Right cardiac atrium (tissue), 5 donors: ENCODE measurements at regions not wholly inside any gene's neighbourhood (a gene's known extent, or its start where the extent isn't known, plus 50 kb on each side); places are given as distances from the start of the nearest gene placed in this dataset.
"Not testable (repeated sequence)": the region's sequence is repeated elsewhere in the genome, so short reads cannot be mapped to it uniquely, and the experiment has no call there.

ENCODE experiments used
- ATAC-seq, 2 donors: fragments of 200-7000 bp; cut with Tn5 transposase; one replicate each; pipeline versions ENCODE4 v1.8.0 to v1.9.1; 2020; ENCODE audit warnings: moderate library complexity in 2 of 2, mild to moderate bottlenecking in 1 of 2
- DNase-seq, 3 donors: peaks; one replicate each; pipeline ENCODE4 v3.0.0-alpha.2; 2020
- H3K27ac ChIP-seq: one replicate; pipeline ENCODE4 v1.5.1; 2013; ENCODE audit warnings: mild to moderate bottlenecking, low read length, control low read depth, moderate library complexity
- H3K27me3 ChIP-seq: one replicate; pipeline ENCODE4 v1.6.1; 2013; ENCODE audit not compliant: control insufficient read depth, insufficient read depth
- H3K4me1 ChIP-seq: one replicate; pipeline ENCODE4 v1.6.1; 2013; ENCODE audit warnings: low read length; ENCODE audit not compliant: control insufficient read depth, insufficient read depth
- H3K4me3 ChIP-seq: one replicate; pipeline ENCODE4 v1.5.1; 2013; ENCODE audit warnings: low read length, control low read depth
- H3K9me3 ChIP-seq: one replicate; pipeline ENCODE4 v1.6.1; 2013; ENCODE audit warnings: low read length; ENCODE audit not compliant: control insufficient read depth
- WGBS: extraction: QIAGEN DNeasy Blood & Tissue Kit; methylation state at CpG from one replicate; pipeline ENCODE4 v1.1.7; 2013; 5-methylcytosine and 5-hydroxymethylcytosine counted together
- intact Hi-C, 4 donors: fragments of 100-400 bp; cut with DNase I; formaldehyde crosslinking; loops; one replicate each; pipeline versions ENCODE4 v1.11.0 to v1.14.0; 2022 to 2023
- donor health status: healthy with polysubstance abuse.
- donor health status: DM: no; HTN: yes; CAD: no.
- donor health status: DM: no; HTN: no; CAD: no.
- donor health status: DM: no; HTN: yes; CAD: no; lungs with severe emphysema.
- donor health status: DM: yes; HTN: yes; CAD: no.

- no peak for ATAC-seq
- H3K9me3 ChIP-seq, result no peaks in the 10 kb centered on the region
- intact Hi-C loops, result no loop called here
- WGBS, result 85% methylated on average over 2 of the region's 2 CpGs
- no peak overlapping the region for H3K27ac ChIP-seq
- H3K27me3 ChIP-seq, result no peaks in the 10 kb centered on the region
- no peak overlapping the region for H3K4me3 ChIP-seq
- no peak for DNase-seq
- H3K4me1 ChIP-seq, result no peaks in the 10 kb centered on the region
Measured at GRCh38 chr5:109990723-109991359, 301.1 kb downstream of the MAN2A1 start.

GRCh38 chr5:109992264-109992915, 302.7 kb downstream of the MAN2A1 start:
- H3K9me3 ChIP-seq, result no peaks in the 10 kb centered on the region
- H3K27me3 ChIP-seq, result no peaks in the 10 kb centered on the region
- no peaks in the 10 kb centered on the region for H3K4me1 ChIP-seq
- H3K27ac ChIP-seq, result no peak overlapping the region
- WGBS, result 83% methylated on average over 9 of the region's 9 CpGs
- intact Hi-C loops, result no loop called here
- ATAC-seq (no peak), DNase-seq (no peak)
- H3K4me3 ChIP-seq, result no peak overlapping the region

- Histone ChIP-seq H3K27me3 (no peaks in the 10 kb centered on the region), H3K27ac (no peak overlapping the region), H3K4me3 (no peak overlapping the region), H3K9me3 (no peaks in the 10 kb centered on the region), H3K4me1 (no peaks in the 10 kb centered on the region)
- ATAC-seq (no peak), DNase-seq (no peak)
- WGBS, result 74% methylated on average over 2 of the region's 2 CpGs
- intact Hi-C loops, result no loop called here
Measured at GRCh38 chr5:109994135-109994534, 304.4 kb downstream of the MAN2A1 start.

- Histone ChIP-seq H3K27ac (no peak overlapping the region), H3K9me3 (no peaks in the 10 kb centered on the region), H3K4me3 (no peak overlapping the region), H3K27me3 (no peaks in the 10 kb centered on the region), H3K4me1 (no peaks in the 10 kb centered on the region)
- ATAC-seq (no peak), DNase-seq (no peak)
- WGBS, result 46% methylated on average over 2 of the region's 2 CpGs
- intact Hi-C loops, result no loop called here
Measured at GRCh38 chr5:109996246-109996645, 306.5 kb downstream of the MAN2A1 start.

GRCh38 chr5:109997161-109997560, 307.4 kb downstream of the MAN2A1 start:
- intact Hi-C loops, result no loop called here
- no peaks in the 10 kb centered on the region for H3K27me3 ChIP-seq
- no peaks in the 10 kb centered on the region for H3K4me1 ChIP-seq
- no peak overlapping the region for H3K27ac ChIP-seq
- no peaks in the 10 kb centered on the region for H3K9me3 ChIP-seq
- 64% methylated on average over 3 of the region's 3 CpGs for WGBS
- H3K4me3 ChIP-seq, result no peak overlapping the region
- DNase-seq (no peak), ATAC-seq (no peak)

- Histone ChIP-seq H3K4me1 (no peaks in the 10 kb centered on the region), H3K27ac (no peak overlapping the region), H3K27me3 (no peaks in the 10 kb centered on the region), H3K4me3 (no peak overlapping the region), H3K9me3 (no peaks in the 10 kb centered on the region)
- no peak for ATAC-seq
- no peak for DNase-seq
- intact Hi-C loops, result no loop called here
Measured at GRCh38 chr5:109998208-109998607, 308.5 kb downstream of the MAN2A1 start.

- Histone ChIP-seq H3K4me1 (no peaks in the 10 kb centered on the region), H3K27me3 (no peaks in the 10 kb centered on the region), H3K4me3 (no peak overlapping the region), H3K9me3 (no peaks in the 10 kb centered on the region), H3K27ac (no peak overlapping the region)
- WGBS, result 22% methylated on average over 2 of the region's 2 CpGs
- DNase-seq (no peak), ATAC-seq (no peak)
- intact Hi-C loops, result no loop called here
Measured at GRCh38 chr5:109998726-109999125, 309.0 kb downstream of the MAN2A1 start.

- no peak for ATAC-seq
Measured at GRCh38 chr5:110001648-110002047, 311.9 kb downstream of the MAN2A1 start.

GRCh38 chr5:110002652-110003051, 312.9 kb downstream of the MAN2A1 start:
- Histone ChIP-seq H3K4me1 (no peaks in the 10 kb centered on the region), H3K27ac (no peak overlapping the region), H3K9me3 (no peaks in the 10 kb centered on the region), H3K27me3 (no peaks in the 10 kb centered on the region), H3K4me3 (no peak overlapping the region)
- no peak for DNase-seq
- intact Hi-C loops, result no loop called here
- ATAC-seq, result no peak
- WGBS, result 97% methylated on average over 1 of the region's 1 CpG

More at GRCh38 chr5:110001648-110002047, 311.9 kb downstream of the MAN2A1 start:
- H3K9me3 ChIP-seq, result no peaks in the 10 kb centered on the region
- H3K4me3 ChIP-seq, result no peak overlapping the region
- H3K27ac ChIP-seq, result no peak overlapping the region
- 79% methylated on average over 1 of the region's 1 CpG for WGBS
- intact Hi-C loops, result no loop called here
- DNase-seq, result no peak
- no peaks in the 10 kb centered on the region for H3K27me3 ChIP-seq
- H3K4me1 ChIP-seq, result no peaks in the 10 kb centered on the region

GRCh38 chr5:110005907-110006562, 316.3 kb downstream of the MAN2A1 start:
- H3K9me3 ChIP-seq, intact Hi-C loops, H3K4me3 ChIP-seq, H3K27ac ChIP-seq, H3K27me3 ChIP-seq, ATAC-seq, DNase-seq, H3K4me1 ChIP-seq: not testable (repeated sequence)
- WGBS, result 91% methylated on average over 10 of the region's 10 CpGs

GRCh38 chr5:110007101-110007500, 317.4 kb downstream of the MAN2A1 start:
- Histone ChIP-seq H3K4me1 (no peaks in the 10 kb centered on the region), H3K4me3 (no peak overlapping the region), H3K27me3 (no peaks in the 10 kb centered on the region), H3K9me3 (no peaks in the 10 kb centered on the region), H3K27ac (no peak overlapping the region)
- ATAC-seq, result no peak
- intact Hi-C loops, result no loop called here
- DNase-seq, result no peak
